Sigmoid colon (tissue), 6 donors: ENCODE measurements at regions not wholly inside any gene's neighbourhood (a gene's known extent, or its start where the extent isn't known, plus 50 kb on each side); places are given as distances from the start of the nearest gene placed in this dataset.

Source experiments
- DNase-seq: peaks from one replicate; pipeline ENCODE4 v3.0.0-alpha.2; 2019
- H3K27ac ChIP-seq, 4 donors: fragments of 200-600 bp; sonication (generic); one replicate each; pipeline ENCODE4 v1.5.1; 2016 to 2019; ENCODE audit warnings: mild to moderate bottlenecking in 1 of 4
- H3K27me3 ChIP-seq, 3 donors: fragments of 200-600 bp; sonication (generic); one replicate each; pipeline ENCODE4 v1.5.1; 2019; ENCODE audit warnings: mild to moderate bottlenecking in 1 of 3
- H3K36me3 ChIP-seq, 4 donors: fragments of 200-600 bp; sonication (generic); one replicate each; pipeline ENCODE4 v1.5.1; 2016 to 2019
- H3K4me1 ChIP-seq, 4 donors: fragments of 200-600 bp; sonication (generic); one replicate each; pipeline ENCODE4 v1.5.1; 2017 to 2019
- H3K4me3 ChIP-seq, 4 donors: fragments of 200-600 bp; sonication (generic); one replicate each; pipeline ENCODE4 v1.5.1; 2017 to 2019; ENCODE audit warnings: mild to moderate bottlenecking in 2 of 4, moderate library complexity in 1 of 4
- H3K9me3 ChIP-seq, 4 donors: fragments of 200-600 bp in 3 of 4; sonication (generic) in 3 of 4; one replicate each; pipeline versions ENCODE4 v1.5.1 to v1.6.1; 2013 to 2019
- CTCF ChIP-seq, 4 experiments: fragments of 450-650 bp in 3 of 4; fragments of 200-600 bp in 1 of 4; IDR thresholded peaks; one replicate each; pipeline ENCODE4 v1.5.1; 2016 to 2019; ENCODE audit warnings: antibody characterized with exemption in 4 of 4, mild to moderate bottlenecking in 3 of 4, moderate library complexity in 2 of 4
- EP300 ChIP-seq, 4 donors: sonication (generic); formaldehyde crosslinking; IDR thresholded peaks; one replicate each; pipeline ENCODE4 v1.6.1; 2017; ENCODE audit warnings: antibody characterized with exemption in 4 of 4
- POLR2A ChIP-seq, 2 donors: fragments of 450-650 bp; IDR thresholded peaks; one replicate each; pipeline ENCODE4 v1.6.1; 2016; ENCODE audit warnings: antibody characterized with exemption in 2 of 2, mild to moderate bottlenecking in 2 of 2, moderate library complexity in 2 of 2
- POLR2AphosphoS5 ChIP-seq, 4 donors: sonication (generic); formaldehyde crosslinking; IDR thresholded peaks; one replicate each; pipeline ENCODE4 v1.6.1; 2017; ENCODE audit warnings: antibody characterized with exemption in 4 of 4
- WGBS, 2 donors: extraction: QIAGEN DNeasy Blood & Tissue Kit; methylation state at CpG; one replicate each; pipeline ENCODE4 v1.1.7; 2013; 5-methylcytosine and 5-hydroxymethylcytosine counted together
- intact Hi-C: fragments of 100-400 bp; cut with DNase I; formaldehyde crosslinking; loops from one replicate; pipeline ENCODE4 v1.15.1; 2023
- donor health status: healthy with polysubstance abuse.
- donor health status: healthy.

GRCh38 chr2:59540864-59541263, 1012.6 kb downstream of the BCL11A start:
- no peaks in the 10 kb centered on the region for H3K36me3 ChIP-seq
- 78 to 83% methylated on average over 4 of the region's 4 CpGs for WGBS, 2 donors
- no peaks in the 10 kb centered on the region for H3K27me3 ChIP-seq
- no peaks in the 10 kb centered on the region for H3K9me3 ChIP-seq
- no peak for DNase-seq
- intact Hi-C loops, result no loop called here
- peaks cover 0 to 13% (median 11%) of the 10 kb centered on the region in 4 donors for H3K4me1 ChIP-seq
- no peak for TF ChIP-seq EP300 (IDR thresholded peaks at IDR 0.05)
- no peak for TF ChIP-seq POLR2AphosphoS5 (IDR thresholded peaks at IDR 0.05)
- no peak for TF ChIP-seq POLR2A (IDR thresholded peaks at IDR 0.05)
- H3K27ac ChIP-seq, result no peak overlapping the region
- H3K4me3 ChIP-seq, result no peak overlapping the region

- intact Hi-C loops, result no loop called here
- WGBS, 2 donors, result 75 to 88% methylated on average over 2 of the region's 2 CpGs
- no peaks in the 10 kb centered on the region for H3K36me3 ChIP-seq
- H3K27ac ChIP-seq, result peak overlapping the region in 2 of 4 donors; percentile 20 to 33
- H3K27me3 ChIP-seq, result no peaks in the 10 kb centered on the region
- H3K9me3 ChIP-seq, result no peaks in the 10 kb centered on the region
- H3K4me1 ChIP-seq, result peaks cover 0 to 13% (median 11%) of the 10 kb centered on the region in 4 donors
- H3K4me3 ChIP-seq, result no peak overlapping the region
- no peak for DNase-seq
- TF ChIP-seq POLR2AphosphoS5 (IDR thresholded peaks at IDR 0.05) (peak in 1 of 4 donors; percentile 41), POLR2A (IDR thresholded peaks at IDR 0.05) (no peak)
These were observed 1015.0 kb downstream of the BCL11A start for GRCh38 chr2:59538398-59538911.

- DNase-seq, result no peak
- no peak for TF ChIP-seq EP300 (IDR thresholded peaks at IDR 0.05)
- no peak for TF ChIP-seq POLR2A (IDR thresholded peaks at IDR 0.05)
- TF ChIP-seq CTCF (IDR thresholded peaks at IDR 0.05), result no peak
- TF ChIP-seq POLR2AphosphoS5 (IDR thresholded peaks at IDR 0.05), result no peak
- H3K36me3 ChIP-seq, result no peaks in the 10 kb centered on the region
- 93 to 97% methylated on average over 3 of the region's 3 CpGs for WGBS, 2 donors
- H3K27me3 ChIP-seq, result no peaks in the 10 kb centered on the region
- intact Hi-C loops, result no loop called here
- H3K27ac ChIP-seq, result no peak overlapping the region
- no peaks in the 10 kb centered on the region for H3K9me3 ChIP-seq
- no peak overlapping the region for H3K4me3 ChIP-seq
- H3K4me1 ChIP-seq, result peaks cover 0 to 4% (median 0%) of the 10 kb centered on the region in 4 donors
These were observed 1020.6 kb downstream of the BCL11A start for GRCh38 chr2:59532808-59533207.

GRCh38 chr2:59530258-59530657, 1023.2 kb downstream of the BCL11A start:
- Histone ChIP-seq H3K4me3 (no peak overlapping the region), H3K27ac (no peak overlapping the region), H3K36me3 (no peaks in the 10 kb centered on the region), H3K27me3 (no peaks in the 10 kb centered on the region), H3K9me3 (no peaks in the 10 kb centered on the region), H3K4me1 (peaks cover 0 to 4% (median 0%) of the 10 kb centered on the region in 4 donors)
- TF ChIP-seq POLR2AphosphoS5 (IDR thresholded peaks at IDR 0.05), result no peak
- TF ChIP-seq EP300 (IDR thresholded peaks at IDR 0.05), result no peak
- no peak for TF ChIP-seq POLR2A (IDR thresholded peaks at IDR 0.05)
- no peak for TF ChIP-seq CTCF (IDR thresholded peaks at IDR 0.05)
- no peak for DNase-seq
- intact Hi-C loops, result no loop called here
- 60 to 79% methylated on average over 1 of the region's 1 CpG for WGBS, 2 donors

GRCh38 chr2:59529726-59530125, 1023.7 kb downstream of the BCL11A start:
- no peak for DNase-seq
- H3K9me3 ChIP-seq, result no peaks in the 10 kb centered on the region
- no peaks in the 10 kb centered on the region for H3K27me3 ChIP-seq
- intact Hi-C loops, result no loop called here
- H3K4me3 ChIP-seq, result no peak overlapping the region
- peaks cover 0 to 4% (median 0%) of the 10 kb centered on the region in 4 donors for H3K4me1 ChIP-seq
- no peak for TF ChIP-seq POLR2AphosphoS5 (IDR thresholded peaks at IDR 0.05)
- TF ChIP-seq CTCF (IDR thresholded peaks at IDR 0.05), result no peak
- TF ChIP-seq POLR2A (IDR thresholded peaks at IDR 0.05), result no peak
- no peak for TF ChIP-seq EP300 (IDR thresholded peaks at IDR 0.05)
- WGBS, 2 donors, result 77 to 84% methylated on average over 7 of the region's 7 CpGs
- H3K27ac ChIP-seq, result no peak overlapping the region
- no peaks in the 10 kb centered on the region for H3K36me3 ChIP-seq

- intact Hi-C loops, result no loop called here
- H3K27ac ChIP-seq, result no peak overlapping the region
- DNase-seq, result no peak
- 50 to 78% methylated on average over 4 of the region's 4 CpGs for WGBS, 2 donors
- H3K4me3 ChIP-seq, result no peak overlapping the region
- H3K9me3 ChIP-seq, result no peaks in the 10 kb centered on the region
- TF ChIP-seq EP300 (IDR thresholded peaks at IDR 0.05) (no peak), POLR2A (IDR thresholded peaks at IDR 0.05) (no peak), POLR2AphosphoS5 (IDR thresholded peaks at IDR 0.05) (no peak)
- no peaks in the 10 kb centered on the region for H3K27me3 ChIP-seq
- H3K36me3 ChIP-seq, result no peaks in the 10 kb centered on the region
- peaks cover 0 to 4% (median 0%) of the 10 kb centered on the region in 4 donors for H3K4me1 ChIP-seq
These were observed 1024.9 kb downstream of the BCL11A start for GRCh38 chr2:59528525-59528924.
